OCI-LY3 (cell line): ENCODE measurements at regions not wholly inside any gene's neighbourhood (a gene's known extent, or its start where the extent isn't known, plus 50 kb on each side); places are given as distances from the start of the nearest gene placed in this dataset.

Experiments
- H2AFZ ChIP-seq: fragments of 200-600, 300-600 bp; shearing (Covaris generic); 2 replicates; pipeline ENCODE4 v1.6.0; 2014; ENCODE audit warnings: antibody characterized with exemption, low read depth, low read length
- H3K27ac ChIP-seq: fragments of 200-600, 300-600 bp; sonication (generic); 2 replicates; pipeline ENCODE4 v1.5.1; 2014; ENCODE audit warnings: mild to moderate bottlenecking, low read length, moderate library complexity, mixed read lengths
- H3K27me3 ChIP-seq: fragments of 200-600, 300-600 bp; sonication (generic); 2 replicates; pipeline ENCODE4 v1.6.1; 2014; ENCODE audit warnings: low read depth, low read length, mixed read lengths
- H3K36me3 ChIP-seq: fragments of 200-600, 300-600 bp; sonication (generic); replicated peaks from 2 replicates; pipeline ENCODE3; 2014; ENCODE audit warnings: low read depth, low read length, mixed read lengths
- H3K4me1 ChIP-seq: fragments of 300-600, 200-600 bp; sonication (generic); 2 replicates; pipeline ENCODE4 v1.6.1; 2014; ENCODE audit warnings: low read length, mixed read lengths
- H3K4me2 ChIP-seq: fragments of 200-600, 300-600 bp; sonication (generic); 2 replicates; pipeline ENCODE4 v1.6.1; 2014; ENCODE audit warnings: low read length, mixed read lengths
- H3K4me3 ChIP-seq: fragments of 300-600, 200-600 bp; sonication (generic); 2 replicates; pipeline ENCODE4 v1.5.1; 2014; ENCODE audit warnings: antibody characterized with exemption, mild to moderate bottlenecking, low read length, moderate library complexity
- H3K79me2 ChIP-seq: fragments of 300-600, 200-600 bp; shearing (Covaris generic); 2 replicates; pipeline ENCODE4 v1.6.1; 2014; ENCODE audit warnings: mild to moderate bottlenecking, low read length, mixed read lengths
- H3K9ac ChIP-seq: fragments of 300-600, 200-600 bp; shearing (Covaris generic); 2 replicates; pipeline ENCODE4 v1.6.0; 2014; ENCODE audit warnings: mild to moderate bottlenecking, low read length, moderate library complexity
- H3K9me3 ChIP-seq: fragments of 200-600, 300-600 bp; shearing (Covaris generic); 2 replicates; pipeline ENCODE4 v1.6.1; 2014; ENCODE audit warnings: low read length, mixed read lengths; ENCODE audit not compliant: insufficient read depth
- H4K20me1 ChIP-seq: fragments of 200-600, 300-600 bp; sonication (generic); 2 replicates; pipeline ENCODE4 v1.6.1; 2016; ENCODE audit warnings: low read length, mixed read lengths; ENCODE audit not compliant: insufficient read depth
- EZH2phosphoT487 ChIP-seq: fragments of 200-600 bp; shearing (Covaris generic); IDR thresholded peaks from 2 replicates; pipeline ENCODE4 v1.6.1; 2018; ENCODE audit warnings: antibody characterized with exemption, mixed run types, low read depth
- TF ChIP-seq, protein P1 (sequence below): fragments of 200-600, 300-600 bp; sonication (generic); IDR thresholded peaks from 2 replicates; pipeline ENCODE4 v1.5.1; 2014; ENCODE audit warnings: antibody characterized with exemption, low read length, low read depth

DNA sequence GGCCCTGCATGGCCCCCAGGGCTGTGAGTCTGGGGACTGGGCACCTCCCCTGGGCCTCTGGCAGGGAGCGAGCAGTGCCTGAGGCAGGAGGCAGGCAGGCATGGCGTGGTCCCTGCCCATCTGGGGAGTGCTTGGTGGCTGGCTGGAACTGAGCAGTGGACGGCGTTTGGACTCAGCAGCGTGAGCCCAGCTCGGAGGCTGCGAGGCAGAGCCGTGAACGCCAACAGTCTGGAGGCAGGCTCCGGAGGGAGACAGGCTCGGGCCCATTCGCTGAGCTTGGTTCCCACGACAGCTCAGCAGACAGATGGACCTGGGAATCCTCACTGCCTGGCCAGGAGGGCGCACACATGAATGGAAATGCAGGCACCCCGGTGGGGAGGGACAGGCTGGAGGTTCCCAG, 160.7 kb upstream of the POU3F1 start:
- H3K27ac ChIP-seq = no peak overlapping the region
- no peak overlapping the region for H3K9ac ChIP-seq
- no peaks in the 10 kb centered on the region for H3K36me3 ChIP-seq
- H3K4me2 ChIP-seq = no peak overlapping the region
- H3K9me3 ChIP-seq = no peaks in the 10 kb centered on the region
- H3K27me3 ChIP-seq = no peaks in the 10 kb centered on the region
- no peaks in the 10 kb centered on the region for H4K20me1 ChIP-seq
- TF ChIP-seq, protein P1, sequence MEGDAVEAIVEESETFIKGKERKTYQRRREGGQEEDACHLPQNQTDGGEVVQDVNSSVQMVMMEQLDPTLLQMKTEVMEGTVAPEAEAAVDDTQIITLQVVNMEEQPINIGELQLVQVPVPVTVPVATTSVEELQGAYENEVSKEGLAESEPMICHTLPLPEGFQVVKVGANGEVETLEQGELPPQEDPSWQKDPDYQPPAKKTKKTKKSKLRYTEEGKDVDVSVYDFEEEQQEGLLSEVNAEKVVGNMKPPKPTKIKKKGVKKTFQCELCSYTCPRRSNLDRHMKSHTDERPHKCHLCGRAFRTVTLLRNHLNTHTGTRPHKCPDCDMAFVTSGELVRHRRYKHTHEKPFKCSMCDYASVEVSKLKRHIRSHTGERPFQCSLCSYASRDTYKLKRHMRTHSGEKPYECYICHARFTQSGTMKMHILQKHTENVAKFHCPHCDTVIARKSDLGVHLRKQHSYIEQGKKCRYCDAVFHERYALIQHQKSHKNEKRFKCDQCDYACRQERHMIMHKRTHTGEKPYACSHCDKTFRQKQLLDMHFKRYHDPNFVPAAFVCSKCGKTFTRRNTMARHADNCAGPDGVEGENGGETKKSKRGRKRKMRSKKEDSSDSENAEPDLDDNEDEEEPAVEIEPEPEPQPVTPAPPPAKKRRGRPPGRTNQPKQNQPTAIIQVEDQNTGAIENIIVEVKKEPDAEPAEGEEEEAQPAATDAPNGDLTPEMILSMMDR = no peak
- TF ChIP-seq EZH2phosphoT487 = no peak
- H2AFZ ChIP-seq = no peak overlapping the region
- peaks cover 12% of the 10 kb centered on the region for H3K4me1 ChIP-seq
- no peaks in the 10 kb centered on the region for H3K79me2 ChIP-seq
- no peak overlapping the region for H3K4me3 ChIP-seq

DNA sequence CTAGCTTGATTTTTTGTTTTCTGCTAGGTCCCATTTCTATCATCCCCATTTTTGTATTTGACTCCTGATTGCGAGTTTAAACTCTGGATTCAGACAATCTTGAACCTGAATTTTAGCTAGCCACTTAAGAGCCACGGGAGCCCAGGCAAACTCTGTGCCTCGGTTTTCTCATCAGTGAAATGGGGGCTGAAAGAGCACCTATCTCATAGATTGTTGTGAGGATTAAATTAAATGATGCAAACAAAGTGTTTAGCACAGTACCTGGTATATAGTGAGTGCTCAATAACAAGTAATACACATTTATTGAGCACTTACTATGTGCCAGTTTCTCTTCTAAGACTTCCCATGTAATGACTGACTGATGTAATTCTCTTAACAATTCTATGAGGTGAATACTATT, 158.1 kb upstream of the POU3F1 start:
- H3K4me3 ChIP-seq = no peak overlapping the region
- TF ChIP-seq, protein P1 = no peak
- TF ChIP-seq EZH2phosphoT487 = no peak
- no peak overlapping the region for H3K4me2 ChIP-seq
- no peaks in the 10 kb centered on the region for H4K20me1 ChIP-seq
- no peaks in the 10 kb centered on the region for H3K36me3 ChIP-seq
- peaks cover 12% of the 10 kb centered on the region for H3K4me1 ChIP-seq
- H3K9ac ChIP-seq = no peak overlapping the region
- H2AFZ ChIP-seq = no peak overlapping the region
- no peaks in the 10 kb centered on the region for H3K9me3 ChIP-seq
- no peaks in the 10 kb centered on the region for H3K27me3 ChIP-seq
- H3K79me2 ChIP-seq = no peaks in the 10 kb centered on the region
- no peak overlapping the region for H3K27ac ChIP-seq

DNA sequence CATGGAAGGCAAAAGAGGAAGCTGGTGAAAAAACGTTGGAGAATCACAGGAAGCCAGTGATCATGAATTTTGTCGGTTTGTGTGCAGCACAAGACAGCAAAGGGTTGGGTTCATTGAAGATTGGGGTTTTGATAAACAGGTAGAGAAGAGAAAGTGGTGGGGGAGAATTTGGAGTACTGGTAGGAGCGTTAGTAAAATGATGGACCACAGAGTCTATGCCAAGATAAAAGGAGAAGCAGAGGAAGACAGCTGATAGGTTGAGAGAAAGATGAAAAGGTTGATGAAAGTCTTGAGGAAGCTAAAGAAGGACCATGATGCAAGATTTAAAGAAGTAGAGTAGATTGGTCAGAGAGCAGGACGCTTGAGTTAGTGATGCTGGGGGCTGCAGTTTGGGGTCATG, 156.8 kb upstream of the POU3F1 start:
- TF ChIP-seq, protein P1 = no peak
- no peak for TF ChIP-seq EZH2phosphoT487
- no peak overlapping the region for H3K27ac ChIP-seq
- H3K9me3 ChIP-seq = no peaks in the 10 kb centered on the region
- no peak overlapping the region for H3K4me2 ChIP-seq
- no peaks in the 10 kb centered on the region for H4K20me1 ChIP-seq
- no peaks in the 10 kb centered on the region for H3K79me2 ChIP-seq
- H3K4me1 ChIP-seq = no peaks in the 10 kb centered on the region
- H3K9ac ChIP-seq = no peak overlapping the region
- H3K27me3 ChIP-seq = no peaks in the 10 kb centered on the region
- no peak overlapping the region for H3K4me3 ChIP-seq
- H2AFZ ChIP-seq = no peak overlapping the region
- no peaks in the 10 kb centered on the region for H3K36me3 ChIP-seq

DNA sequence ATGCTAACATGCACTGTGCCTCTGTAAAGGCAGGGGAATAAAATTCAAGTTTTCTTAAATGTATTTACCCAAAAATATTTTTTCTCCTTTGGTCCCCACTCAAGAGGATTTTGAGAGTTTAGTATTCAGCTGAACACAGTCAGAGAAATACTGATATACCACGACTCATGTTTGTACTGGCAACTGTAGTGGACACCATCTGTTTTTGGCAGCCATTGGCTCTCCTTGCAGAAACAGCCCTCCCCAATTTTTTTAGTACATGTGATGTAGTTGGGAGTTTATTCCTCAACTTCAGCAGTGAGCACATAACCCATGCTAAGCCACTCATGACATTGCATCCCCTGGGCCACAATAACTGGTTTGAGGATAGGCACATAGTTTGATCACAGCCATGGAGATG, 154.8 kb upstream of the POU3F1 start:
- no peak overlapping the region for H3K4me3 ChIP-seq
- no peaks in the 10 kb centered on the region for H3K4me1 ChIP-seq
- no peak overlapping the region for H2AFZ ChIP-seq
- no peaks in the 10 kb centered on the region for H3K36me3 ChIP-seq
- no peaks in the 10 kb centered on the region for H3K79me2 ChIP-seq
- no peaks in the 10 kb centered on the region for H3K27me3 ChIP-seq
- H4K20me1 ChIP-seq = no peaks in the 10 kb centered on the region
- no peak overlapping the region for H3K4me2 ChIP-seq
- no peak overlapping the region for H3K9ac ChIP-seq
- H3K9me3 ChIP-seq = no peaks in the 10 kb centered on the region
- no peak overlapping the region for H3K27ac ChIP-seq
- no peak for TF ChIP-seq EZH2phosphoT487
- TF ChIP-seq, protein P1 = no peak
